Dedifferentiated amniotic fluid mesenchymal stem cell (primary cell): ENCODE measurements at regions not wholly inside any gene's neighbourhood (a gene's known extent, or its start where the extent isn't known, plus 50 kb on each side); places are given as distances from the start of the nearest gene placed in this dataset.

Experiments used
- DNase-seq: peaks from one replicate; pipeline ENCODE4 v3.0.0-alpha.2; 2016; ENCODE audit errors: extremely low spot score

GRCh38 chr1:56151402-56151801, 428.0 kb downstream of the PLPP3 start:
- DNase-seq = no peak

- DNase-seq = no peak
Measured at GRCh38 chr1:56150441-56151215, 428.7 kb downstream of the PLPP3 start.

DNA sequence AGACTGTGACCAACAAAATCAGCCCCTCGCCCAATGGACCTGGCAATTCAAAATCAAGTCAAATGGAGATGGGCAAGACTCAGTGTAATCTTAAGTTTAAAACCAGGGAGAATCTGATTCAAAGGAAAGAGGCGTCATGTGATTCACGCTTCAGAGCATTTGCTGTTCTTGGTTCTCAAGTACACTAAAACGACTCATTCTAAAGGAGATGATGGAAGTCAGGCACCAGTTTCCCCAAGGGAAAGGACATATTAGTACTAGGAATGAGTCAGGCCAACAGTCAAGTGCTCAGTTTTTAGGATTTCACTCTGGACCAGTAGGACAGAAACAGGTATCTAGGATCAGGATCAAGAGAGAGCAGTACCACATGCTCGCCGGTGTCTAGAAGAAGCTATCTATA, 429.6 kb downstream of the PLPP3 start:
- no peak for DNase-seq

DNA sequence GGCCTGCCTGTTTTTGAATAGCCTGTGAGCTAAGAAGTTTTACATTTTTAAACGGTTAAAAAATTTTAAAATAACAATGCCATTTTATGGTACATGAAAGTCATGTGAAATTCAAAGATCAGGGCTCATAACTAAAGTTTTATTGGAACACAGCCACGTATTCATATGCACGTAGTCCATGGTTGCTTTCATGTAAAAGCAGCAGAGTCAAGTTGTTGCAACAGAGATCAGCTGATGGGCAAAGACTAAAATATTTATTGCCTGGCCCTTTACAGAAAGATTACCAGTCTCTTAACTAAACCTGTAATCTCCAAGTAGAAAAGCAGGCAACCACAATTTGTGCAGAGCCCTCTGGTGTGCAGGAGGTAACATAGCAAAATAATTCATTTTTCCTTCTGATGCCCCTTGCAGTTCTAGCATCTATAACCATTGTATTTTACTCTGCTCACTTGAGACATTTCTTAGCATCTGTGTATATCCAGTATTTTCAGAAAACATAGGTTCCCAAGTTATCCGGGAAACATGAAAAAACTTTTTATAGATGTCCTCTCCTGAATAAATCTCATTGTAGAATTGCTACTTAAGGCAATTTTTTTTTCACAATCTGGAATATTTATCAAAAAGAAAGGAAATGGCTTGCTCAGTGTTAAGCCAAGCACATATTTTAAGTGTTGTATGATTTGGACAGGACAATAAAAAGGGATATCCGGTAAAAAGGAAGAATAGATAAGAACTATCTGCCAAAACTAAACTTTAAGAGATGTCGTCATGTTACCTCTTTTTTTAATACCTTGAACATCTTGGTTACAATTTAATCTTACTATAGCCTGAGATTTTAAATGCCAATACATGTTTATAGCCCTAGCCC, 430.8 kb downstream of the PLPP3 start:
- no peak for DNase-seq

DNA sequence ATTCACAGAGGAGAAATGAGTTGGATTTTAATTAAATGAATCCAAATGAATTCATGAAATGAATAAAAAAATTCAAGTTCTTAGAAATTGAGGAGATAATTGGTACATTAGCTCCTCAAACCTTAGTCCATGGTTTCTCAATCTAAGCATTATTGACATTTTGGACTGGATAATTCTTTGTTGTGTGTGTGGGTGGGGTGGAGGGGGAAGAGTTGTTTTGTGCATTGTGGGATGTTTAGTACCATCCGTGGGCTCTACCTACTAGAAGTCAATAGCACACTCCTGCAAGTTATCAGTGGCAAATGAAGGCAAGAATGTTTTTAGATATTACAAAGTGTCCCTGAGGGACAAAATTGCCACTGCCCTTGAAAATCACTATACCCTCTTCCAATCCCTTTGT, 431.9 kb downstream of the PLPP3 start:
- DNase-seq = no peak

GRCh38 chr1:56147034-56147433, 432.3 kb downstream of the PLPP3 start:
- no peak for DNase-seq

DNA sequence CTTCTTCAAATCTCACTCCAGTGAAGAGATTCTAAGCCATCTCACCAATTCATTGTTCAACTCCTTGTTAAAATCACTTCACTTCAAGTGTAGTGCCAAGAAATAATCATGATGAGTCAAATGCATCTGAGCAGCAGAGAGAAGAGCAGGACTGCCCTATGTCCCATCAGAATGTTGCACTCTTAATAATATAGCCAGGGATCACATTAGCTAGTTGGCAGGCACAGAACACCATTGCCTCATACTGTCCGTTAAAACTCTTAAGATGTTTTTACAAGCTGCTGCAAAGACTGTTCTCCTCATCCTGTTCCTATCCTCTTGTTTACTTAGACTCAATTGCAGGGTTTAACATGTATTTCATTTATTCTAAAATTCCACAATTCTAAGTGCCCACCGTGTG, 432.9 kb downstream of the PLPP3 start:
- DNase-seq = peak; percentile 61

DNA sequence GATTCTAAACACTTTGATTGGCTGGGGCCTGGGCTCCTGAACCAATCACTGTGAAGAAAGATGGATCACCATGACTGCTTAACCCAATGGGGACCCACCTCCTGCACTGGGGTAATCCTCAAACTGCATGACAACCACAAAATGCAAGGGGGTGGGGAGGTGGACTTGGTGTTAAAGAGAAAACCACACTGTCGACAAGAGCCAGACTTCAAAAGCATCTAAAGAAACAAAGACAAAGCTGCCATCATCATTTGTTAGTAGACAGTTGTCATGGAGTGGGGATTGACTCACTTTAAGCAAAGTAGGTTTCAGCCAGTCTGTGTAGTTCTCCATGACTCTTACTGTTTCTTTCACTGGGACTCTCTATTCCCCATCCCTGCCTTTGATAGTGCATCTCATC, 433.8 kb downstream of the PLPP3 start:
- no peak for DNase-seq

GRCh38 chr1:56142301-56142700, 437.1 kb downstream of the PLPP3 start:
- DNase-seq = no peak

GRCh38 chr1:56139836-56140235, 439.5 kb downstream of the PLPP3 start:
- DNase-seq = no peak

- peak; percentile 52 for DNase-seq
Measured at GRCh38 chr1:56137521-56138505, 441.6 kb downstream of the PLPP3 start.

DNA sequence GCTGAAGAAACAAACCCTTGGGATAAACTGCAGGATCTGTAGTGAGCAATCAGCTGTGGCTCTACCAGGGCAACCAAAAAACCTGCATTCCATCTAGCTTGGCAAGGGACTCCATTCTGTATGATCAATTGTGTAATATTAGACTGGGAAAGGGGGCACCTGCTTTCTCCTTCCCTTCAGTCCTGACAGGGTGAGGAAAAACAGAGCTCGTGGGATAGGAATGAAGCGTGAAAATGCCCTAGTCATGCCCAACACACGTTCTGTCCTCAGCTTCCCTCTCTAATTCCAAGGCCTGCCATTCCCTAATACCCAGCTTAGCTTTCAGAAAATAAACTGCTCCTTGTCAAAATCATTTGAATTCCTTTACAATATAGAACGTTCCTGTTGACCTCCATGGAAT, 442.3 kb downstream of the PLPP3 start:
- peak; percentile 51 for DNase-seq

DNA sequence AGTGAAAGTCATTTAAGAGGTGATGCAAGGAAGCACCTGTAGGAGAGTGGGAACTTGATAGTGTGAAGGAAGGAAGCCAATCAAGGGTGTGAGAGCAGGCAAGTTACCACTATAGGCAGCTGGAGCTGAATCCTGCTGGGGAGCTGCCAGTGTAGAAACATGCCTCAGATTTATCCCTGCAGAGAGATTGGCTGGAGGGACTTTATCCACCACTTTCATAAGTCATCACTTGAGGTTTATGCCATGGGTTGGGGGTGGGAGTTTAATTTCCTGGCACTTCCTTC, 443.6 kb downstream of the PLPP3 start:
- no peak for DNase-seq

GRCh38 chr1:56135069-56135863, 444.1 kb downstream of the PLPP3 start:
- no peak for DNase-seq

- no peak for DNase-seq
Measured at GRCh38 chr1:56133522-56134472, 445.6 kb downstream of the PLPP3 start.

DNA sequence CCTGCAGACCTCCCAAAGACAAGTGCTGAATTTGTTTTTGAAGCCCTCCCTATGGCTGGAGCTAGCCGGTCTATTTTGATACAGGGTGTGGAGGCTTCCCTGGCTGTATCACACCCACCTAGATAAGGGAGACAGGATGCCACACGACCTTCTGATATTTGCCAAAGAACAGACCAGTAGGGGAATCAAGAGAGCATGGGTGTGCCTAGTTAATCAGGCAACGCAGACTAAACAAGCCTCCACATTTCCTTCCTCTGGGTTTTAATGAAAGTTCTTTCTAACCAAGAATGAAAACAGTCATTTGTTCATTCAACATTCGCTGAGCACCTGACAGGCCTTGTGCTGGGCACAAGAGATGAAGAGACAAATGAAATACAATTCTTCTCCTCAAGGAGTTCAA, 446.8 kb downstream of the PLPP3 start:
- no peak for DNase-seq

GRCh38 chr1:56129837-56130236, 449.5 kb downstream of the PLPP3 start:
- no peak for DNase-seq

DNA sequence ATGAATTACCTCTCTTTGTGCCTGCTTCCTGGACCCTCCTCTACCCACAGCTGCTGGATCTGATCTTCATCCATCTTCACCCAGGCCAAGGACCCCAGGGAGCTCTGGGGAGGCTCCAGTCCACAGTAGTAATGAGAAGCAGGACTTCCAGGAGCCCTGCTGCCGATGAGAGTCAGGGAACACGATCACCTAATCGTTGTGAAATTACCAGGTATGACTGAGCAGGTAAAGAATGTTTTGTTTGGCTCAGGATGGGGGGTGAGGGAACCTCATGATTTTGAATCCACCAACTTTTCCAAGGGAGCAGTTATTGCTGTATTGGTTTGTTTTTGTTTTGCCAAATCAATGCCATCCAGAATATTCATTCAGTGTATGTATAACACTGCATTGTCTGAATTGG, 454.0 kb downstream of the PLPP3 start:
- DNase-seq = no peak

DNA sequence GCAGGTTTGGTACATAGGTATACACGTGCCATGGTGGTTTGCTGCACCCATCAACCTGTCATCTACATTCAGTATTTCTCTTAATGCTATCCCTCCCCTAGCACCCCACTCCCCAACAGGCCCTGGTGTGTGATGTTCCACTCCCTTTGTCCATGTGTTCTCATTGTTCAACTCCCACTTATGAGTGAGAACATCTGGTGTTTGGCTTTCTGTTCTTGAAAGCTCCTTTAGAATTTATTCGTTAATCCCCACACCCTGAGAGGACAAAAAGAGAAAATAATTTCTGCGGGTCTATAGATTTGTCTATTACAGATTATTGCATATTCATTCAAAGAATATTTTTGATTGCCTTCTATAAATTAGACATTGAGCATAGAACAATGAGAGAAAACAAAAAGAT, 455.5 kb downstream of the PLPP3 start:
- no peak for DNase-seq

DNA sequence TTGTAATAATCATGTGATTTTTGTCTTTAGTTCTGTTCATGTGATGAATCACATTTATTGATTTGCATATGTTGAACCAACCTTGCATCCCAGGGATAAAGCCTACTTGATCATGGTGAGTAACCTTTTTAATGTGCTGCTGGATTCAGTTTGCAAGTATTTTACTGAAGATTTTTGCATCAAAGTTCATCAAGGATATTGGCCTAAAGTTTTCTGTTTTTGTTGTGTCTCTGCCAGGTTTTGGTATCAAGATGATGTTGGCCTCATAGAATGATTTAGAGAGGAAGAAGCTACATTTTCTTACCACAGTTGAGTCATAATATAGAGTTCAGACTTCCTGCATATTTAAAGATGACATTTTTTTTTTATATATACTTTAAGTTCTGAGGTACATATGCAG, 455.9 kb downstream of the PLPP3 start:
- no peak for DNase-seq
